ENCODE measurements at regions not wholly inside any gene's neighbourhood (a gene's known extent, or its start where the extent isn't known, plus 50 kb on each side); places are given as distances from the start of the nearest gene placed in this dataset.

DNA sequence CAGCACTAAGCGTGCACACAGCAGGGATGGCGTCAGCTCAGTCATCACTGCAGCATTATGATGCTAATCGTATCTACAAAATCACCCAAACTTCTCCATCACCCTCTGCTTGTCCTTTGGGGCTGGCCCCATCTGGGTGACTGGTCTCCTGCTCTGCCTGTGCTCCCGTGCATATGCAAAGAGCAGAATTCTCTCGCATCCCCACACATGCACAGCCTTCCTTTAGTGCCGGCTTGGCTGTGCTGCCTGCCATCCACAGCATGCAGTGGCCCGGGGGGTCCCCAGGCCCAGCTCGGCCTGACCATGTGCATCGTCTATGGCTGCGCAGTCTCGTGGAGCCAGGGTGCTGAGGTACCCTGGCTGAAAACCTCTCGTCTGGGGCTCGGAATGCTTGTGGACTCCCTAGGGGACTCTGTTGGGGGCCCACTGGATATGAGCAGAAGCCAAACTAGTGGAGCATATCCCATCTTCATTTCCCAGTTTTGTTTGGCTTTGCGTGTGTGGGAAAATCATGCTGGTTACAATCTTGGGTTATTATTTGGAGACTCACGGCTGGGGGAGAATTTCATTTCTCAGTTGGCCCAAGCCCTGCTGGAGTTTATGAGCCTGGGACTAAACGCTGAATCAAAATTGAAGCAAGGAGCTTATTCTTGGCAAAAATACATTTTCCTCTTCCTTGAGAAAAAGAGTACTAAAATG is 70.9 kb upstream of the HS6ST1 start:
- DNase-seq: no peak
- no peaks in the 10 kb centered on the region for H3K27me3 Mint-ChIP-seq (ENCODE audit: low read depth)
- no peaks in the 10 kb centered on the region for H3K9me3 Mint-ChIP-seq
- H3K36me3 Mint-ChIP-seq (ENCODE audit: insufficient read depth in 2 of 2): no peaks in the 10 kb centered on the region
- no peaks in the 10 kb centered on the region for H3K4me1 Mint-ChIP-seq (ENCODE audit: low read depth)
- no peak for ATAC-seq (replicated peaks in 1 of 2)
- H3K27ac Mint-ChIP-seq: no peak overlapping the region
- no peak overlapping the region for H3K4me3 Mint-ChIP-seq

DNA sequence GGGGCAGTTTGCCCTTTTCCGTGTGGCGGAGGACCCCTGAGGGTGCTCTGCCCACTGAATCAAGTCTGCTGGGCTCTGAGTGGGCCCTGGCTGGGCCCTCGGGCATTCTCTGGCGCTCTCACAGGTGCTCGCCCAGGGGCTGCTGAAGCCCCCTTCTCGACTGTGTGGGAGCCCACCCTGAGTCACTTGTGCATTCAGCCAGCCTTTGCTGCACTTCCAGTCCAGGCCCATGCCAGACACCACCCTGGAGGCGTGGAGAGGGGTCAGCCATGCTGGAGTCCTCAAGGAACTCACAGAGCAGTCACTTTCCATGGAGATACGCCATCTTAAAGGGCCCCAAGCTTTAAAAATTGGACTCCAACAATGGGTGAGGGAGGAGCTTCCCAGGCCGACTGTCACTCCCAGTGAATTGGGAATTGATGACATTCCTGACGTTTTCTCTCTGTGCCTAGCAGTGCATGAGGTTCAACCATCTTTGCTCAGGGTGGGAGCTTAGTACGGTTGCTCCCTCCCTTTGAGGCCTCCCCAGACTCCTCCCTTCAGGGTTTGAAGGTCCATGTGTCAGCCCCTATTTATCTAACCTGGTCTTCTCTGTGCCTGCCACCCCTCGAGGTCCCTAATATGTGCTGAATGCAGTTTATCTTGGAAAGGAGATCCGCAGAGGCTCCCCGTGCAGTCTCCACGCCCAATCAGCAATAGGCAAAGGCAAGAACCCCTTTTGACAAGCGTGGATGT is 71.8 kb upstream of the HS6ST1 start:
- no peaks in the 10 kb centered on the region for H3K9me3 Mint-ChIP-seq
- no peak overlapping the region for H3K4me3 Mint-ChIP-seq
- no peaks in the 10 kb centered on the region for H3K4me1 Mint-ChIP-seq (ENCODE audit: low read depth)
- H3K27ac Mint-ChIP-seq: no peak overlapping the region
- H3K27me3 Mint-ChIP-seq (ENCODE audit: low read depth): no peaks in the 10 kb centered on the region
- DNase-seq: no peak
- no peaks in the 10 kb centered on the region for H3K36me3 Mint-ChIP-seq (ENCODE audit: insufficient read depth in 2 of 2)
- ATAC-seq (replicated peaks in 1 of 2): no peak

DNA sequence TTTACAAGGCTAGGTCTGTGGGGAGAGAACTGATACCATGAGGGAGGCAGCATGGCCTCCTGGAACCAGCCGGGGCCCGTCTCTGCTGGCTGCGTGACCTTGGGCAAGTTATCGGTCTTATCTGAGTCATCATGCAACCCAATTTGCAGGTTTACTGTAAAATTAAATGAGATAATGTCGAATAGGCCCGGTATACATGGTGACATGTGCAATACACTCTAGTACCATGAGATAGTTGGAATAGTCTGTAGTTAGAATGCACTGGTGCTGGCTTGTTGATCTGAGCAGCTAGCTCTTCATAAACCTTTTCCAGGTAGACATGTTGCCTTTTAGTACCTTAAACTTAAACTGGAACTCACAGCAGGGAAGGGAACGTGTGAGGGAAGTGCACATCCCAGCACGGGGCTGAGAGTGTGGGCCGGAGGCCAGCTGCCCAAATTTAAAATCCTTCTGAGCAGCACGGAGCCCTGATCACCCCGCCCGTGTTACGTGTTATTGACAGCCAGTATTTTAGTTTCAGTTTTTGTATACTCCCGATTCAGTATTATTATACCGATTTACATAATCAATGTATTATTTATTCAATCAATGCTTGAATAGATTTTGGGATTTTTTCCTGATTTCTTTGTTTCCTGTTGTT is 72.4 kb upstream of the HS6ST1 start:
- Mint-ChIP-seq H3K9me3 (no peaks in the 10 kb centered on the region), H3K4me3 (no peak overlapping the region), H3K36me3 (ENCODE audit: insufficient read depth in 2 of 2) (no peaks in the 10 kb centered on the region), H3K4me1 (ENCODE audit: low read depth) (no peaks in the 10 kb centered on the region), H3K27me3 (ENCODE audit: low read depth) (no peaks in the 10 kb centered on the region), H3K27ac (no peak overlapping the region)
- ATAC-seq (replicated peaks in 1 of 2): no peak
- DNase-seq: no peak

DNA sequence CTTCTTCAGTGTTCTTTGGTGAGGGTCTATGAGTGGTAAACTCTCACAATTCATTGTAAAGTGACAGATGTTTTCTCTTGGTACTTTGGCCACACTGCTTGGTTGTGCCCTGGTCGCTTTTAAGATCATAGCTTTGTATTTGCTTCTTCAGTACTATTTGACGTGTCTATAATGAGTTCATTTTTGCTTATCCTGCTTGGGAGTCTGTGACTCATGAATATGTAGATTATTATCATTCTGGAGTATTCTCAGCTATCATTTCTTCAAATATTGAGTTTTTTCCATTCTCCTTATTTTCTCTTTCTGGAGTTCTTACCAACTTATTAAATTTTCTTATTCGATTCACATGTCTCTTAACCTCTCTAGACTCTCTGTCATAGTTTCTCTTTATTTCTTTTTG is 73.0 kb upstream of the HS6ST1 start:
- Mint-ChIP-seq H3K4me1 (ENCODE audit: low read depth) (no peaks in the 10 kb centered on the region), H3K27ac (no peak overlapping the region), H3K9me3 (no peaks in the 10 kb centered on the region), H3K27me3 (ENCODE audit: low read depth) (no peaks in the 10 kb centered on the region), H3K36me3 (ENCODE audit: insufficient read depth in 2 of 2) (no peaks in the 10 kb centered on the region), H3K4me3 (no peak overlapping the region)
- ATAC-seq (replicated peaks in 1 of 2) (no peak), DNase-seq (no peak)

DNA sequence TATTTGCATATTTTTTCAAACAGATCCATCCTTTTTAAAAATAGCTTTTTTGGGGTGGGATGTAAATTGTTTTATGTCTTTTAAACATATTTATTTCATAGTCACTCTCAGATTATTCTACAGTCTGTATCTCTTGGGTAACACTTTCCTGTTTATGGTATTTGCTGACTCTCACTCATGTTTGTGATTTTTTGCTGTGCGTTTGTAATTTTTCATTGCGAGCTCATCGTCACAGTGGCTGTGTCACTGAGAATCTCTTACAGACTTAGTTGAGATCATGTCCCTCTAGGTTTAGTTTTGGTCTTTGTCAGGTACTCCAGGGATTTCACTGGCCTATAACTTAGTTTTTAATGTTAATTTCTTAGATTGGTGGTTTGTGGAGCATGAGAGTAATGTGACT is 73.5 kb upstream of the HS6ST1 start:
- no peak for ATAC-seq (replicated peaks in 1 of 2)

DNA sequence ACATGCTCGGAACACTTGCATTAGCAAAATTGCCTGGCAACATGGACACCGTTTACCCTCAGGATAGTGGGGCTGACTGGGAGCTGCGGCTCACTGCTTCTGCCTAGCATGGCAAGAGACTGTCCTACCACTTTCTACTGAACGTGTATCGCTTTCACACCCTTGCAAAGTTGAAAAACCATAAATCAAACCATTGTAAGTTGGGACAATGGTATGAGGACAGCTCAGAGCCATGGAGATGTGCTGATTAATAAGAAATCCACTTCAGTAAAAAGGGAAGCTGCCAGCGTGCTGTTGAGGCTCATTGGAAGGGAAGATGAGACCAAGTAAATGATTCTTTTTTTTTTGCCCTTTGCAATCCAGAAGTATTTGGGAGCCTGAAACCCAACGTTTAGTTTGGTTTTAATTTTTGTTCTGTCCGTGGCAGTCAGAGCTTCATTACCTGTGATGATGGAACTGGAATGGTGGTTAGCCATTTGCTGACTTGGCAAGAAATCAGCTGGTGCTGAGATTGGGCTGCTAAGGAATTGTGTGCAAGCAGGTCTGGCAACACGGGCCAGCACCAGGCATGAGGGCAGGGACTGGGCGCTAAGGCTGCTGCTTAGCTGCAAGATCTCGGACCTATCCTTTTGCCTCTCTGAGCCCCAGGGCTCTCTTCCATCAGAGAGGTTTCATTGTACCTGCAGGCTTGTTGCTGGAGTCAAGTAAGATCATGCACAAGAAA is 75.5 kb upstream of the HS6ST1 start:
- no peak for DNase-seq
- peaks cover 7% of the 10 kb centered on the region for H3K27me3 Mint-ChIP-seq (ENCODE audit: low read depth)
- H3K4me3 Mint-ChIP-seq: no peak overlapping the region
- no peaks in the 10 kb centered on the region for H3K9me3 Mint-ChIP-seq
- ATAC-seq (replicated peaks in 1 of 2): no peak
- H3K36me3 Mint-ChIP-seq (ENCODE audit: insufficient read depth in 2 of 2): no peaks in the 10 kb centered on the region
- H3K27ac Mint-ChIP-seq: no peak overlapping the region
- H3K4me1 Mint-ChIP-seq (ENCODE audit: low read depth): no peaks in the 10 kb centered on the region

More for the DNA sequence above, 73.5 kb upstream of the HS6ST1 start:
- Mint-ChIP-seq H3K36me3 (ENCODE audit: insufficient read depth in 2 of 2) (no peaks in the 10 kb centered on the region), H3K27me3 (ENCODE audit: low read depth) (no peaks in the 10 kb centered on the region), H3K9me3 (no peaks in the 10 kb centered on the region), H3K27ac (no peak overlapping the region), H3K4me3 (no peak overlapping the region), H3K4me1 (ENCODE audit: low read depth) (no peaks in the 10 kb centered on the region)
- no peak for DNase-seq

DNA sequence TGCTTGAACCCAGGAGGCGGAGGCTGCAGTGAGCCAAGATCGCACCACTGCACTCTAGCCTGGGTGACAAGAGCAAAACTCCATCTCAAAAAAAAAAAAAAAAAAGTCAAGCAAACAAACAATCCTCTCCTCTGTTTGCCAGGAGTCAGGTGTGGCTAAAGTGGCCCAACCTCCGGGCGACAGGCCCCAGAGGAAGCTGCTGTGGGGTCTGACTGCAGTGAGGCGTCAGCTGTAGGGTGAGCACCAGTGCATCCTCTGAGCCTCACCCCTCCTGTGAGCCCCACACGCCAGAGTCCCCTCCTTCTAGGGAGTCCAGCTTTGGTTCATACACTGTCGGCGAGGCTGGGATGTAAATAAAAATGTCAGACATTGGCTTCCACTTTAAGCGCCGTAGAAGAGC is 76.5 kb upstream of the HS6ST1 start:
- DNase-seq (no peak), ATAC-seq (replicated peaks in 1 of 2) (no peak)
- Mint-ChIP-seq H3K9me3 (no peaks in the 10 kb centered on the region), H3K36me3 (ENCODE audit: insufficient read depth in 2 of 2) (no peaks in the 10 kb centered on the region), H3K27me3 (ENCODE audit: low read depth) (peaks cover 7% of the 10 kb centered on the region), H3K4me1 (ENCODE audit: low read depth) (no peaks in the 10 kb centered on the region), H3K27ac (no peak overlapping the region), H3K4me3 (no peak overlapping the region)

DNA sequence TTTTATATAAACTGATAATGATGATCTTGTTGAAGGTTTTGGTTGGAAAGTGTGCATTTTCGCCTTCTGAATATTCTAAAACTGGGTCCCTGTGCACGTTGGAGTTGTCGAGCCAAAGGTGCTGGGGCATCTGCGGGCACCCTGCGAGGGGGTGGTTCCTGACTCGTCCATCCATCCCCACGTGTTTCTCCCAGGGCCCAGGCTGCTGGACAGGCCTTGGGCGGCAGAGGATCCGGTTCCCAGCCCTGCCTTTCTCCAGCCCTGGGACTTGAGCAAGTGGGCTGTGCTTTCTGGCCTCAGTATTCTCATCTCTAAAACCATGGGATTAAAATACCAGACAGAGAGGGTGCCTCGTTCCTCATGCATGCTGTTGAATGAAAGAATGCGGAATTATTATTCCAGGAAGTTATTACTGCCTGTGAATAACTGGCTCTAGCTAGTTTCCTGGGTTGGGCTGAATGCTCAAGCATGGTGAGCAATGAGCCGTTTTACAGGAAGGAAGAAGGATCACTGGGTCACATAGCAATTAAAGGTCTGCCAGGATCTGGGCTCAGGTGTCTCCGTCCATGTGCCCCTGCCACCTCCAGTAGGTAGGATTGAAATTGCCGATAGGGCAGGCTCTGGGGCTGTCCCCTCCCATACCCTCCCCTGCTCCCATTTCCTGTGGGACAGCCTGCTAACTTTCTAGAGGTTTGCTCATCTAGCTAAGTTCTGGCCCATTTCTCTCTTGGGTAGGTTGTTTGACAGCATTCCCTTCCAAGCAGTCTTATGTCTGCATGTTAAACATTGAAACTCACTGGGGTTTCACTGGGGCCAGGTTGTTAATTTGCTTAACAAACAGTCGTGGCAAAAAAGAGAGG is 77.2 kb upstream of the HS6ST1 start:
- ATAC-seq (replicated peaks in 1 of 2) (no peak), DNase-seq (no peak)
- Mint-ChIP-seq H3K4me1 (ENCODE audit: low read depth) (no peaks in the 10 kb centered on the region), H3K9me3 (no peaks in the 10 kb centered on the region), H3K4me3 (no peak overlapping the region), H3K27me3 (ENCODE audit: low read depth) (peaks cover 7% of the 10 kb centered on the region), H3K36me3 (ENCODE audit: insufficient read depth in 2 of 2) (no peaks in the 10 kb centered on the region), H3K27ac (no peak overlapping the region)

DNA sequence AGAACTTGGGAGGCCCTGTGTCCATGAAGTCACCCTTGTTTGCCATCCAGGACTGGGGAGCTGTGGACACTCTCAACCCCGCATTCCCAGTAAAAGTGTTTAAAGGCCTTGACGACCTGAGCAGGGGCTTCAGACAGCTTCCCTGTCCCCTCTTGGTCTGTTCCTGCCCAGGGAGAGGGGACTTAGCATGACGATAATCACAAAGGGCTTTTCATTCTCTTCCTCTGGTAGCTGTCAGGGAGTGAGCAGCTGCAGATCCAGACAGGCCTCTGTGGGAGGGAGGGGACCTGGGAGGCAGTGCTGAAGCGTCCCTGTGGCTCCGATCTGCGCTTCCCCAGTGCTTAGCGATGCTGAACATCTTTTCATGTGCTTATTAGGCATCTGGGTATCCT is 77.8 kb upstream of the HS6ST1 start:
- H3K27me3 Mint-ChIP-seq (ENCODE audit: low read depth): peaks cover 7% of the 10 kb centered on the region
- no peaks in the 10 kb centered on the region for H3K4me1 Mint-ChIP-seq (ENCODE audit: low read depth)
- no peaks in the 10 kb centered on the region for H3K36me3 Mint-ChIP-seq (ENCODE audit: insufficient read depth in 2 of 2)
- no peak for DNase-seq
- no peaks in the 10 kb centered on the region for H3K9me3 Mint-ChIP-seq
- ATAC-seq (replicated peaks in 1 of 2): no peak
- no peak overlapping the region for H3K27ac Mint-ChIP-seq
- no peak overlapping the region for H3K4me3 Mint-ChIP-seq

DNA sequence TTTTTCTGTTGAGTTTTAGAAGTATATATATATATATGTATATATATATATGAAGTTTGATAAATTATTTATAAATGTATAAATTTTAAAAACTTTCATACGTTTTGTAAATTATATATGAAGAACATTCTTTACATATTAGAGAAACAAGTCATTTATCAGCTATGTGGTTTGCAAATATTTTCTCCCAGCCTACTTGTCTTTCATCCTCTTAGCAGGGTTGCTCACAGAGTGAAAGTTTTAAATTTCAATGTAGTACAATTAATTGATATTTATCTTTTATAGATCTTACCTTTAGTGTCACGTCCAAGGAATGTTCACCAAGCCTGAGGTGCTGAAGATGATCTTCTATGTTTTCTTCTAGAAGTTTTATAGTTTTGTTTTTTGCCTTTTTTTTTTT is 78.3 kb upstream of the HS6ST1 start:
- Mint-ChIP-seq H3K4me1 (ENCODE audit: low read depth) (no peaks in the 10 kb centered on the region), H3K4me3 (no peak overlapping the region), H3K9me3 (no peaks in the 10 kb centered on the region), H3K27ac (no peak overlapping the region), H3K27me3 (ENCODE audit: low read depth) (peaks cover 7% of the 10 kb centered on the region), H3K36me3 (ENCODE audit: insufficient read depth in 2 of 2) (no peaks in the 10 kb centered on the region)
- DNase-seq: no peak
- no peak for ATAC-seq (replicated peaks in 1 of 2)

DNA sequence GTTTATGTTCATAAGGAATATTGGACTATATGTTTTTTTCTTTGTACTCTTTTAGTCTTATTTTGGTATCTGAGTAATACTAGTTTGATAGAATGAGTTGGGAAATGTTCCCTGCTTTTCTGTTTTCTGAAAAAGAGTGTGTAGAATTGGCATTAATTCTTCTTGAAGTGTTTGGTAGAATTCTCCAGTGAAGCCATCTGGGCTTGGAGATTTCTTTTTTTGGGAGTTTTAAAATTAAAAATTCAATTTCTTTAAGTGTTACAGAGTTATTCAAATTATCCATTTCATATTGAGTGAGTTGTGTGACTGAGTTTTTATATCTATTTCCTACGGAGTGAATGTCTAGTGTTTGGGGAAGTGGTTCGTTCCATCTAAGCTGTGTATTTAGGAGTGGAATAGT is 80.6 kb upstream of the HS6ST1 start:
- Mint-ChIP-seq H3K9me3 (no peaks in the 10 kb centered on the region), H3K4me1 (ENCODE audit: low read depth) (no peaks in the 10 kb centered on the region), H3K4me3 (no peak overlapping the region), H3K27me3 (ENCODE audit: low read depth) (peaks cover 7% of the 10 kb centered on the region), H3K36me3 (ENCODE audit: insufficient read depth in 2 of 2) (no peaks in the 10 kb centered on the region), H3K27ac (no peak overlapping the region)
- no peak for DNase-seq
- no peak for ATAC-seq (replicated peaks in 1 of 2)

DNA sequence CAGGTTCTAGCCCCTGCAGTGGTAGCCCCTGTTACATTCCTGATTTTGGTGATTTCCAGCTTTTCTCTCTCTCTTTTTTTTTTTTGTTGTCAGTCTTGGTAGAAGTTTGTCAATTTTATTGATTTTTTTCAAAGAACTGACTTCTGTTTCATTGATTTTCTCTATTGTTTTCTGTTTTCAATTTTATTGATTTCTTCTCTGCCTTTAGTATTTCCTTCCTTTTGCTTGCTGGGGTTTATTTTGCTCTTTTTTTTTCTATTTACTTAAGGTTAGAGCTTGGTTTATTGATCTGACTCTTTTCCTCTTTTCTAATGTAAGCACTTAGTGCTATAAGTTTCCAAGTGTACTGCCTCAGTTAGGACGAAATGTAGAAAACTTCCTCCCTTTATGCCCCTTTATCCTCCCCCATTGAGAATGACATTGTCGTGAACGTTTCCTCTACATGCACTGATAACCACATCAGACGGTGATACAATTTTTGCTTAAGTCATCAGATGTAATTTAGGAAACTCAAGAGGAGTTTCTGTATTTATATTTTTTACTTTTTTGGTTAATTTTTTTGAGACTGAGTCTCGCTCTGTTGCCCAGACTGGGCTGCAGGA is 81.1 kb upstream of the HS6ST1 start:
- DNase-seq (no peak), ATAC-seq (replicated peaks in 1 of 2) (no peak)
- H3K27me3 Mint-ChIP-seq (ENCODE audit: low read depth): peaks cover 7% of the 10 kb centered on the region
- no peaks in the 10 kb centered on the region for H3K36me3 Mint-ChIP-seq (ENCODE audit: insufficient read depth in 2 of 2)
- H3K4me1 Mint-ChIP-seq (ENCODE audit: low read depth): no peaks in the 10 kb centered on the region
- no peak overlapping the region for H3K27ac Mint-ChIP-seq
- H3K4me3 Mint-ChIP-seq: no peak overlapping the region
- H3K9me3 Mint-ChIP-seq: no peaks in the 10 kb centered on the region
